ENCODE measurements at regions not wholly inside any gene's neighbourhood (a gene's known extent, or its start where the extent isn't known, plus 50 kb on each side); places are given as distances from the start of the nearest gene placed in this dataset.
"Not testable (repeated sequence)": the region's sequence is repeated elsewhere in the genome, so short reads cannot be mapped to it uniquely, and the experiment has no call there.

DNA sequence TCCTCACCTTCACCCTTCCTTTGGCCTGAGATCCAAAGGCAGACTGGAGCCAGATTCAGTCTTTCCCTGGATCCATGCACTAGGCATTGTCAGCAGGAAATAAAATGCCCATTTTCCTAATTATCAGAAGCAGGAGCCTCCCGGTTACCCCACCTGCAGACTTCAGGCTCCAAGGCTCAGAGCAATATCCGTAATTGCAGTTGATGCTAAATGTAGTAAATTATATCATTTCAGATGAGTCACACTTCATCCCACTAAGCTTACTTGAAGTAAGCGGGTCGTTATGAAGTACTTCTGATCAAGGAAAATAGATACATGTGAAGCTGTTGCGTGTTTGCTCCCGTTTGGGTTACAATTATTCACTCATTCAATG lies 110.7 kb upstream of the SFSWAP start:
- TF ChIP-seq, protein P1, sequence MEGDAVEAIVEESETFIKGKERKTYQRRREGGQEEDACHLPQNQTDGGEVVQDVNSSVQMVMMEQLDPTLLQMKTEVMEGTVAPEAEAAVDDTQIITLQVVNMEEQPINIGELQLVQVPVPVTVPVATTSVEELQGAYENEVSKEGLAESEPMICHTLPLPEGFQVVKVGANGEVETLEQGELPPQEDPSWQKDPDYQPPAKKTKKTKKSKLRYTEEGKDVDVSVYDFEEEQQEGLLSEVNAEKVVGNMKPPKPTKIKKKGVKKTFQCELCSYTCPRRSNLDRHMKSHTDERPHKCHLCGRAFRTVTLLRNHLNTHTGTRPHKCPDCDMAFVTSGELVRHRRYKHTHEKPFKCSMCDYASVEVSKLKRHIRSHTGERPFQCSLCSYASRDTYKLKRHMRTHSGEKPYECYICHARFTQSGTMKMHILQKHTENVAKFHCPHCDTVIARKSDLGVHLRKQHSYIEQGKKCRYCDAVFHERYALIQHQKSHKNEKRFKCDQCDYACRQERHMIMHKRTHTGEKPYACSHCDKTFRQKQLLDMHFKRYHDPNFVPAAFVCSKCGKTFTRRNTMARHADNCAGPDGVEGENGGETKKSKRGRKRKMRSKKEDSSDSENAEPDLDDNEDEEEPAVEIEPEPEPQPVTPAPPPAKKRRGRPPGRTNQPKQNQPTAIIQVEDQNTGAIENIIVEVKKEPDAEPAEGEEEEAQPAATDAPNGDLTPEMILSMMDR (IDR thresholded peaks at IDR 0.05; ENCODE audit: low read depth, low read length, missing control alignments): no peak
- in situ Hi-C loops (cut with HindIII; ENCODE audit: low pct_ligation_motif_present, low sequenced_read_pairs): no loop called here
- H3K27me3 ChIP-seq (replicated peaks): peaks cover 2% of the 10 kb centered on the region
- H3K36me3 ChIP-seq (replicated peaks): no peaks in the 10 kb centered on the region
- H3K27ac ChIP-seq: no peak overlapping the region
- no peak for DNase-seq
- no peak overlapping the region for H3K4me3 ChIP-seq (ENCODE audit: low read depth, low read length)

DNA sequence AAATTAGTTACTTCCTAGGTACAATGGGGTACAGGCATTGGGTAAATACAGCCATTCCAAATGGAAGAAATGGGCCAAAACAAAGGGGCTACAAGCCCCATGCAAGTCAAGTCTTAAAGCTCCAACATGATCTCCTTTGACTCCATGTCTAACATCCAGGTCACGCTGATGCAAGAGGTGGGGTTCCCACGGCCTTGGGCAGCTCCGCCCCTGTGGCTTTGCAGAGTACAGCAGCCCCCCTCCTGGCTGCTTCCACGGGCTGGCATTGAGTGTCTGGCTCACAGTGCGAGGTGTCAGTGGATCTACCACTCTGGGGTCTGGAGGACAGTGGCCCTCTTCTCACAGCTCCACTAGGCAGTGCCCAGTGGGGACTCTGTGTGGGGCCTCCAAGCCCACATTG lies 109.4 kb upstream of the SFSWAP start:
- H3K27ac ChIP-seq; H3K27me3 ChIP-seq (replicated peaks); DNase-seq; in situ Hi-C loops (cut with HindIII; ENCODE audit: low pct_ligation_motif_present, low sequenced_read_pairs); H3K4me3 ChIP-seq (ENCODE audit: low read depth, low read length); H3K36me3 ChIP-seq (replicated peaks): not testable (repeated sequence)

DNA sequence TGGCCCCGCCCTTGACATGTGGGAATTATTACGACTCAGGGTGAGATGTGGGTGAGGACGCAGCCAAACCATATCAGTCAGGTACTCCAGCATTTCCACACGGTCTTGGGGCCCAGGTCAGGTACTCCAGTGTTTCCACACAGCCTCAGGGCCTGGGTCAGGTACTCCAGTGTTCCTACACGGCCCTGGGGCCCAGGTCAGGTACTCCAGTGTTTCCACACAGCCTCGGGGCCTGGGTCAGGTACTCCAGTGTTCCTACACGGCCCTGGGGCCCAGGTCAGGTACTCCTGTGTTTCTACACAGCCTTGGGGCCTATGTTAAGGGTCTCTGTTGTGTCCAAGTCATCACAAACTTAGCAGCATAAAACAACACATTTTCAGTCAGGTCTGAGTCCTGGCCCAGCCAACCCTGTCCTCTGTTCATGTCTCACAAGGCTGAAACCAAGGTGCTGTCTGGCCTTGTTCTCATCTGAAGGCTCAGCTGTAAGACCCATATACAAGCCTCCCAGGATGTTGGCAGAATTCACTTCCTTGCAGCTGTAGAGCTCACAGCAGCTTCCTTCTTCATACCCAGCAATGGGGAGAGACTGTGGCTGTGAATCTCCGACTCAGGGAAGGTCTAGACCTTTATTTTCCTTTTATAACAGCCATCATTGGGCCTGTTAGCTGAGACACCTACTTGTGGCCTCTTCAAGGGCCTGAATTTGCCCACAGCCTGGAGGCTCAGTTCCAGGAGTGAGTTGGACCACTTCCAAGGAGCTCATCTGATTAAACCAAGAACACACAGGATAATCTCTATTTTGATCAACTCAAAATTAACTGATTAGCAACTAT lies 107.6 kb upstream of the SFSWAP start:
- Histone ChIP-seq H3K36me3 (replicated peaks) (no peaks in the 10 kb centered on the region), H3K4me3 (ENCODE audit: low read depth, low read length) (no peak overlapping the region), H3K27me3 (replicated peaks) (peaks cover 7% of the 10 kb centered on the region), H3K27ac (no peak overlapping the region)
- in situ Hi-C loops (cut with HindIII; ENCODE audit: low pct_ligation_motif_present, low sequenced_read_pairs): no loop called here
- DNase-seq: no peak
- TF ChIP-seq, protein P1 (IDR thresholded peaks at IDR 0.05; ENCODE audit: low read depth, low read length, missing control alignments): no peak

DNA sequence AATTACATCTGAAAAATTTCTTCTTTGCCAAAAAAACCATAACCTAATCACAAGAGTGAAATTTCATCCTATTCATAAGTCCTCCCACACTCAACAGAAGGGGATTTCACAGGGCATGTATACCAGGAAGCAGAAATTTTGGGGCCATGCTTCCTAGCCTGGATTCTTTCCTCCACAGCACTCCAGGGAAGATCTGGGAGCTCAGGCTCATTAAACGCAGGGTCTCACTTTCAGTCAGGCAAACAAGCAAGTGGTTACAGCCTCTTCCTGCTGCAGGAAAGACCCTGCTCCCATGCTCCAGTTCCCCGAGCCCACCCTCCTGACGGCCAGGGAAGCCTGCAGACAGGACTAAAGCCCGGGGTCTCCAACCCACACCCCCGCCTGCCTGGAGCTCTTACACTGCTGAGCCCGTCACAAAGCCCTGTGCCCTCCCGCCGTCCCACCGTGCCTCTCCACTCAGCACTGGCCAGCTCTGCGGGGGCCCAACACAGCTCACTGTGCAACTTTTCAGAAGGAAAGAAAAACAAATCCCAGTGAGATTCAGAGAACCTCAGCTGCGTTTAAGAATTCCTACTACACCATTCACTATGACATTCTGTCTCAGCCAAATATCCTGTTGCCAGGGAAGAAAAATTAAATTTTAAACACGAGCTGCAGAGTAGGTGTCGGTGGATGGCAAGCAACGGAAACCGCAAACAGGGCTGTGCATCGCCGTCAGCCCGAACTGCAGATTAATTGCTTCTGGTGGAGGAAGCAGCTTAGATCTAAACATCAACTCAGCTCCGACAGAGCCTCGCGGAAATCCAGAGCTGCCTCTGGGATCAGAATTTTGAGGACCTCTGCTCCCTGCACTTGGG lies 106.7 kb upstream of the SFSWAP start:
- Histone ChIP-seq H3K27me3 (replicated peaks) (peaks cover 7% of the 10 kb centered on the region), H3K36me3 (replicated peaks) (no peaks in the 10 kb centered on the region), H3K4me3 (ENCODE audit: low read depth, low read length) (no peak overlapping the region), H3K27ac (no peak overlapping the region)
- TF ChIP-seq, protein P1 (IDR thresholded peaks at IDR 0.05; ENCODE audit: low read depth, low read length, missing control alignments): no peak
- in situ Hi-C loops (cut with HindIII; ENCODE audit: low pct_ligation_motif_present, low sequenced_read_pairs): no loop called here
- no peak for DNase-seq

DNA sequence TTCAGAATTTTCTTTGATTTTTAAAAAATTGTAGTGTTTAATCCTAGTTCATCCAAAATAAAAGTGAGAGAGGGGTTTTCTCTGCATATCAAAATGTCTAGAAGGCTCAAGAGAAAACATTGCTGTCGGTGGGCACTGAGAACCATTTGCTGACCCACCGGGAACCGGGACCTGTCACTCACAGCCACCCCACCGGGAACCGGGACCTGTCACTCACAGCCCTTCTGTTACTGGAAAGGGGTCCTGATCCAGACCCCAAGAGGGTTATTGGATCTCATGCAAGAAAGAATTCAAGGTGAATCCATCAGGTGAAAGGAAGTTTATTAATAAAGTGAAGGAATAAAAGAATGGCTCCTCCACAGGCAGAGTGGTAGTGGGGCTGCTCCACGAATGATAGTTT lies 106.0 kb upstream of the SFSWAP start:
- Histone ChIP-seq H3K27ac (no peak overlapping the region), H3K27me3 (replicated peaks) (peaks cover 7% of the 10 kb centered on the region), H3K4me3 (ENCODE audit: low read depth, low read length) (no peak overlapping the region), H3K36me3 (replicated peaks) (no peaks in the 10 kb centered on the region)
- TF ChIP-seq, protein P1 (IDR thresholded peaks at IDR 0.05; ENCODE audit: low read depth, low read length, missing control alignments): no peak
- in situ Hi-C loops (cut with HindIII; ENCODE audit: low pct_ligation_motif_present, low sequenced_read_pairs): no loop called here
- DNase-seq: no peak

DNA sequence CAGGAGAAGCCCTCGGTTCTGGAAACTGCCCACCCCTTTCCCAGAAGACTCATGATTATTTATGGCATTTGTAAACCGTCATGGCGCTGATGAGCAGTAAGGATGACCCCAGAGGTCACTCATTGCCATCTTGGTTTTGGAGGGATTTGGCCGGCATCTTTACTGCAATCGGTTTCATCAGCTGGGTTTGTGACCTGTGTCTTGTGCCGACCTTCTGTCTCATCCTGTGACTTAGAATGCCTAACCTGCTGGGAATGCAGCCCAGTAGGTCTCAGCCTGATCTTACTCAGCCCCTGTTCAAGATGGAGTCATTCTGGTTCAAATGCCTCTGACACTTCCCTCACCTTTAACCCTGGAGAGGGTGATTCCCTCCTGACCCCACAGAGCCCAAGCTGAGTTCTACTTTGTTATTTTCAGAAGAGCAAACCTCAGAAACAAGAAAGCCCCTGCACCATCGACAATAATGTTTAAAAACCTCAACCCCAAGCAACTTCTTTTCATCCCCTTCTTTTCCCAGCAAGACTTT lies 105.5 kb upstream of the SFSWAP start:
- TF ChIP-seq, protein P1 (IDR thresholded peaks at IDR 0.05; ENCODE audit: low read depth, low read length, missing control alignments): no peak
- no peak overlapping the region for H3K4me3 ChIP-seq (ENCODE audit: low read depth, low read length)
- peaks cover 7% of the 10 kb centered on the region for H3K27me3 ChIP-seq (replicated peaks)
- in situ Hi-C loops (cut with HindIII; ENCODE audit: low pct_ligation_motif_present, low sequenced_read_pairs): no loop called here
- H3K36me3 ChIP-seq (replicated peaks): no peaks in the 10 kb centered on the region
- H3K27ac ChIP-seq: no peak overlapping the region
- no peak for DNase-seq

Measured in brain microvascular endothelial cell (primary cell).